HG03064 (cell line): ENCODE measurements at regions not wholly inside any gene's neighbourhood (a gene's known extent, or its start where the extent isn't known, plus 50 kb on each side); places are given as distances from the start of the nearest gene placed in this dataset.

ENCODE experiments used
- ATAC-seq: cut with Tn5 transposase; IDR thresholded peaks from one replicate; pipeline ENCODE4 v1.9.1; 2021; ENCODE audit warnings: low read depth; ENCODE audit not compliant: unreplicated experiment

GRCh38 chr10:108496106-108496505 is 1331.6 kb upstream of the SORCS1 start:
- no peak for ATAC-seq

- no peak for ATAC-seq
Observed at GRCh38 chr10:108490944-108491343, 1326.4 kb upstream of the SORCS1 start.

- ATAC-seq, result no peak
Observed at GRCh38 chr10:108471420-108471819, 1306.9 kb upstream of the SORCS1 start.

GRCh38 chr10:108469940-108470339 is 1305.4 kb upstream of the SORCS1 start:
- ATAC-seq, result no peak

- ATAC-seq, result no peak
Observed at GRCh38 chr10:108465871-108466641, 1301.5 kb upstream of the SORCS1 start.

GRCh38 chr10:108462005-108462404 is 1297.5 kb upstream of the SORCS1 start:
- no peak for ATAC-seq

- ATAC-seq, result no peak
Observed at GRCh38 chr10:108454793-108455192, 1290.3 kb upstream of the SORCS1 start.

GRCh38 chr10:108454224-108454623 is 1289.7 kb upstream of the SORCS1 start:
- no peak for ATAC-seq

- ATAC-seq, result no peak
Observed at GRCh38 chr10:108453166-108453565, 1288.7 kb upstream of the SORCS1 start.

GRCh38 chr10:108452533-108452932 is 1288.0 kb upstream of the SORCS1 start:
- ATAC-seq, result no peak

- ATAC-seq, result no peak
Observed at GRCh38 chr10:108450280-108450679, 1285.8 kb upstream of the SORCS1 start.

- ATAC-seq, result no peak
Observed at GRCh38 chr10:108445746-108446145, 1281.2 kb upstream of the SORCS1 start.

- ATAC-seq, result no peak
Observed at GRCh38 chr10:108443636-108444035, 1279.1 kb upstream of the SORCS1 start.

GRCh38 chr10:108439397-108439796 is 1274.9 kb upstream of the SORCS1 start:
- no peak for ATAC-seq

GRCh38 chr10:108436096-108436495 is 1271.6 kb upstream of the SORCS1 start:
- no peak for ATAC-seq

- ATAC-seq, result no peak
Observed at GRCh38 chr10:108434559-108435252, 1270.2 kb upstream of the SORCS1 start.

GRCh38 chr10:108427146-108427545 is 1262.6 kb upstream of the SORCS1 start:
- no peak for ATAC-seq

- ATAC-seq, result no peak
Observed at GRCh38 chr10:108425283-108425964, 1260.9 kb upstream of the SORCS1 start.

GRCh38 chr10:108424656-108425055 is 1260.2 kb upstream of the SORCS1 start:
- no peak for ATAC-seq

GRCh38 chr10:108422286-108422685 is 1257.8 kb upstream of the SORCS1 start:
- ATAC-seq, result no peak

GRCh38 chr10:108421266-108421665 is 1256.8 kb upstream of the SORCS1 start:
- no peak for ATAC-seq
